ENCODE measurements at regions not wholly inside any gene's neighbourhood (a gene's known extent, or its start where the extent isn't known, plus 50 kb on each side); places are given as distances from the start of the nearest gene placed in this dataset.
"Not testable (repeated sequence)": the region's sequence is repeated elsewhere in the genome, so short reads cannot be mapped to it uniquely, and the experiment has no call there.

DNA sequence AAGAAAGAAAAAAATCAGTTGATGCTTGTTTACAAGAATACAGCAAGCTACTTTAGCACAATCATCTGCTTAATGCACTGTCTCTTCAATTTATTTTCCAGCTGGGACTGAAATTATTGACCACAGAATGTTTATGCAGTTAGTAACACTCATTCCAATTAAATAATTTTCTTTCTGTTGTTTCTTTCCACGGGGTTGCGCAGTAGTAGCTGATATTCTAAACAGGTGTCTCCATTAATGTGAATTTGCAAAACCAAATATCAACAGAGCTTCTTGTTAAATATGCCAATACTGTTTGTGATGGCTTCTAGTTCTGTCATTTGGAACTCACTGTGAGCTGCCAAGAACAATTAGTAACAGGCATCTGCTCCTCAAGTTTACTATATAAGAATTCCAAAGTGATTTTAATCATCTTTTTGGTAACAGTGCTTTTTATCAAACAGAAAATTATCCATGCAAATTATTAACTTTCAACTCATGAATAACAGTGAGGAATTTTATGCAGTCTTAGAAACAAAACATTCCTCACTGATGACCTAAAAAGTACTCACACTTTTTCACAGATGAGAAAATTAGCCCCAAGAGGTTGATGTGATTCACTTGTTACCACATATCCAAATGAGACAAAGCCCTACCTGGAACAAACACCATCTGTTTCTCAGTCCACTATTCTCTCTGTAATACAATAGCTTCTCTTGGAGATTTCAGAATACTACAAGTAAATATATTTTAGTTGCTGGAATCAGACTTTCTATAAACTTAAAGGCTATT is 567.6 kb upstream of the RGMB start:
- no peak for DNase-seq (ENCODE audit: low read depth in 2 of 2)

DNA sequence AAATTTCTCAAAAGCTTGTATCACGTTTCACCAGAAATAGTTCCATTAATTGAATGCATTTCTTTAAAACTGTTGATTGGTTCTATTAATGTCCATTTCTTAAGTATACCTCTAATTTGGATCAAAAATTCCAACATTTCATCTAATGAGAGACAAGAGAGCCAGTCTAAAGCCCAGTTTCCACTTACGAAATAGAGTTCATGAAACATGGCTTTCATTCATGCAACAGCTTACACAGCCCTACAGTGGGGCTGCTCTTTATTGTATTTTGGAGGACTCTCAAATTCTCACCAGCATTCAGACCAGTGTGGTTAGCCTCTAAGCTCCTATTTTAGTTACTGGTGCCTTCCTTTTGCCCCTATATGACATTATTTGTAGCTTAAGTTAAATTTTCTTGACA is 566.9 kb upstream of the RGMB start:
- no peak for DNase-seq (ENCODE audit: low read depth in 2 of 2)

DNA sequence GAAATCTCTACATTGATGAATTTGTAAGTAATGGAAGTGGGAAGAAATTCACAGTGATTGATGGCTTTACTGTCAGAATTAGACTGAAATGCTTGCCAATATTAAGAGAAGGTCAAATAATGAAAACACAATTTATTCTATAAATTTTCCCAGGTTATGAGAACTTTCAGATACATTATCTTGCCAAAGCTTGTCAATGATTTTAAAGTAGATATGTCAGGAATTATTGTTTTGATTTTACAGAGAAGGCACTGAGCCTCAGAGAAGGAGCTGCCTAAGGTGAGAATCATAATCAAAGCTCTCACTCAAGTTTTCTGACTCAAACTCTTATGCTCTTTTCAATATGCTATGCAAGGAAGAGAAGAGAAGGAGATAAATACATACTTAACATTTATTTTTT is 564.0 kb upstream of the RGMB start:
- no peak for DNase-seq (ENCODE audit: low read depth in 2 of 2)

DNA sequence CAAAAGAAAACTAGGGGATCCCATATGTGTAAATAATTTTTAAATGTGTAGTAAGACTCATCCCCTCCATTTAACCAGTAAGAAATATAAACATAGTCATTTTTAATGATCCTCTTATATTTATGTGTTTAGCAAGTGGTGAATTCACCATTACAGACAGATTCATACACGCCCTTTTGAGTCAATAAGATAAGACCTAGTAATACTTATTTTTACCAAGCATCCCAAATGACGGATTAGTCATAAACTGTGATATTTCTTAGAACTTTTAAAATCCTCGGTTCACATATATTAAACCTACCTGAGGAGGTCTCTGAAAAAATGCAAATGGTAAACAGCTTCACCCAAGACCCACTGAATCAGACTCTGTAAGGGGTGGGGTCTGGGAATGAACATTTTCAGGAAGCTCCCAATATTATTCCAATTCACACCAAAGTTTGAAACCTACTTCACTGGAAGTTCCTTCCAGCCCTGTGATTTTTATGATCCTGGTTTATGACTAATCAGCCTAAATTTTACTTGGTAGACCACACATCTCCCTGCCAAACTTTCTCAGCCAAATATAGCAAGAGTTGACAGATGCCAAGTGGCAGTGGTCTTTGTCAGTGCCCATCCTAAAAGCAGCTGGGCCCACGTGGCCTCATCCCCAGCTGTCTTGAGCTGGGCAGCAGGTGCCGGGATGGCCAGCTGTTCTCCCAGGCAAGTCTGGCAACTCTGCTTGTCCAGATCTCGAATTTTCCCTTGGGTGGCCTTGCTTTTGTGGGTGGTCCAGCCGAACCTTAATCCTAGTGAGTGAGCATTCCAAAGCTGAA is 559.0 kb upstream of the RGMB start:
- DNase-seq (ENCODE audit: low read depth in 2 of 2), result no peak

DNA sequence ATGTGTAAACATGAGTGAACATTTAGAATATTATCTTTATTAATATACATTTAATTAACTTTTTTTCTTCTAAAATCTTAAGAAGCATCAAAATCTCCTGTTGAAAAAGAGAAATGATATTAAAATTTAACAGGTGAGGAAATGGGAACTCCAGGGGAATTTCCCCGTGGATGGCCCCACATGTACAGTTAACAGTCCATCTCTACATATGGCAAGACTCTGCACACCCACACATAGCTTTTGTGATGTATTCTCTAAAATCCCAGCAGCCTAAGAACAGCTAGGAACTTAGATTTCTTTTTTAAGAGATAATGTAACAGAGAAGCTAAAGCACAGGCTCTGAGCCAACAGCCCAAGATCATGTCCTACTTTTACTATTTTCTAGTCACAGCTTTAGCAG is 556.3 kb upstream of the RGMB start:
- no peak for DNase-seq (ENCODE audit: low read depth in 2 of 2)

DNA sequence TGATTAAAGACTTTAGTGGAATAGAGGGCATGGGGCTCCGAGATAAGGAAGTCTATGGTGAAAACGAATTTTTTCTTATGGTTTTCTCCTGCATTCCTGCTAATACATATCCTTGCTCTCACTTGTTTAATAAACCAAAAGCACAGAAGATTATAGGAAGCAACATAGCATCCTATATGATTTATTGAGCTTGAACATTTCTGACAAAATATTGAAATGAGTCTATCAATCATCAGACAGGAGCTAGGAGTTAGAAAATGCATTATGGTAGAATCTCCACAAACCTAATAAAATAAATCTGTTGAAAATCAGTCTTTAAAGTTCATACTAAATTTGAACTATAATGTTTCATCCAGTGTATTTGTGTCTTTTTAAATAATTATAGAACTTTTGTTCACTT is 554.6 kb upstream of the RGMB start:
- no peak for DNase-seq (ENCODE audit: low read depth in 2 of 2)

DNA sequence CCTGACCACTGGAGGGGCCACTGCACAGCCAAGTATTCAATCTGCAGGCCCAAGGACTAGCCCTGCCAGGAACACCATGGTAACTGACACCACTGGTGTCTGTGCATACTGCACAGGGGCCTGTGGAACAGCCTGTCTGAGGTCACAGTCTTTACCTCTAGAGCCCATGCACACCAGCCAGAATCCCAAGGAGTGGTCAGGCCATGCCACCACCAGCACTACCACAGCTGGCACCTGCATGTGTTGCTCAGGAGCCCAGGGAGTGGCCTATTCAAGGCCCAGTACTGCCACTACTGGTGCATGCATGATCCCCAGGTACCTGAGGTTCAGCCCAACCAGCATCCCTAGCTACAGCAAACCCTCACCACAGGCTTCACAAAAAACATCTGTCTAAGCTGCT is 546.0 kb upstream of the RGMB start:
- DNase-seq (ENCODE audit: low read depth in 2 of 2), result no peak

DNA sequence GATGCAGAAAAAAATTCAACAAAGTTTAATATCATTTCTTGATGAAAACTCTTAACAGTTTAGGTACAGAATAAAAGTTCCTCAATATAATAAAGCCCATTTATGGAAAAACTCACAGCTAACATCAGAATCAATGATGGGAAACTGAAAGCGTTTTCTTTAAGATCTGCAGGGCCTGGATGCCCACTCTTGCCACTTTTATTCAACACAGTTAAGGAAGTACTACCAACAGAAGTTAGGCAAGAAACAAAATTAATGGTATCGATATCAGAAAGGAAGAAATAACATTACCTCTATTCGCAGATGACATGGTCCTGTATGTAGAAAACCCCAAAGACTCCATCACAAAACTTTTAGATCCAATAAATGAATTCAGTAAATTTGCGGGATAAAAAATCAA is 542.4 kb upstream of the RGMB start:
- no peak for DNase-seq (ENCODE audit: low read depth in 2 of 2)

DNA sequence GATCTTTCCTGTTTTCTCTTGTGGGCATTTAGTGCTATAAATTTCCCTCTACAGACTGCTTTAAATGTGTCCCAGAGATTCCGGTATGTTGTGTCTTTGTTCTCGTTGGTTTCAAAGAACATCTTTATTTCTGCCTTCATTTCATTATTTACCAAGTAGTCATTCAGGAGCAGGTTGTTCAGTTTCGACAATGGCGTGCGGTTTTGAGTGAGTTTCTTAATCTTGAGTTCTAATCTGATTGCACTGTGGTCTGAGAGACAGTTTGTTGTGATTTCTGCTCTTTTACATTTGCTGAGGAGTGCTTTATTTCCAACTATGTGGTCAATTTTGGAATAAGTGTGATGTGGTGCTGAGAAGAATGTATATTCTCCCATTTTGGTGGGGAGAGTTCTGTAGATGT is 535.7 kb upstream of the RGMB start:
- not testable (repeated sequence) for DNase-seq (ENCODE audit: low read depth in 2 of 2)

DNA sequence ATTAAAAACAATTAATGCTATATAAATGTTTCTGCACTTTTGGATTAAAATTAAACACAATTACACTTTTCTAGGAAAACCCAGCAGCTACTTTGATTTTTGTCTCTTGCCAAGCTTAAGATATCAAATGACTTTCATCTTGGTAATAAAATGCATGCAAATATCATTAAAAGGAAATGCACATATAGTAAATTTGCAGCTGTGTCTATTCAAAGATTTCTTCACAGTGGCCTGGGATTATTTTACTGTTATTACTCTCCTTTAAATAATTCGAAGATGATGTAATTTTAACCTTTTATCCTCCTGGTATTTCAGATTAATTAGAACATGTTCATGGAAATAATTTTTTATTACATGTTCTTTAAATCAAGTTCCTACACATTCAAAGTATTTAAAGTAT is 529.5 kb upstream of the RGMB start:
- DNase-seq (ENCODE audit: low read depth in 2 of 2), result no peak

DNA sequence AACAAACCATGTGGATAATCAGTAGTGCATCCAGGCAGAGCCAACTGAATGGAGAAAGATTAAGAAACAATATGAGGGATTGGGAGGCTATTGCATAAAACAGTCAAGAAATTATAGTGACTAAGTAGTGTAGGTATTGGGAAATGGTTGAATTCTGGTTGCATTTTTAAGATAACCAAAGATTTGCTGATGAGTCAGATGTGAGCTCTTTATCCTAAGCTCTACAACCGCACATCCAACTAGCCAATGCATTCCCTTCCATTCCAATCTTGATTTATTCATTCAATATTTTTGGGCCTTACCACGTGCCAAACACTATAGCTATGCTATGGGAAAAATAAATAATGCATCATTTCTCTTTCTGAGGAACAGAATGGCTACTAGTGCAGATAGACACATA is 524.5 kb upstream of the RGMB start:
- DNase-seq (ENCODE audit: low read depth in 2 of 2), result no peak

DNA sequence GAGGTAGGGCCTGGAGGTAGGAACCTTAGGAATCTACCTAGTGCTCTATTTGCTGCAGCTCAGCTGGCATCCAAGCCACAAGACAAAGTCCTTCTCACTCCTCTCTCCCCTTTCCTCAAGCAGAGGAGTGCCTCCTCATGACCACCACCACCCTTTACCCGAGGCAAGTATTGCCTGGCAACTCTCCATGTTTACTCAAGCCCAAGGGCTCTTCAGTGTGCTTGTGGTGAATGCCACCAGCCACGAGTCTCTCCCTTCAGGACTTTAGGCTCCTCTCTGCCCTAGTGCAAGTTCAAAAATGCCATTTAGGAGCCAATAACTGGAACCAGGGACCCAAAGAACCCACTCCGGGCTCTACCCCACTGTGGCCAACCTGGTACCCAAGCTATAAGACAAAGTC is 514.5 kb upstream of the RGMB start:
- no peak for DNase-seq (ENCODE audit: low read depth in 2 of 2)

DNA sequence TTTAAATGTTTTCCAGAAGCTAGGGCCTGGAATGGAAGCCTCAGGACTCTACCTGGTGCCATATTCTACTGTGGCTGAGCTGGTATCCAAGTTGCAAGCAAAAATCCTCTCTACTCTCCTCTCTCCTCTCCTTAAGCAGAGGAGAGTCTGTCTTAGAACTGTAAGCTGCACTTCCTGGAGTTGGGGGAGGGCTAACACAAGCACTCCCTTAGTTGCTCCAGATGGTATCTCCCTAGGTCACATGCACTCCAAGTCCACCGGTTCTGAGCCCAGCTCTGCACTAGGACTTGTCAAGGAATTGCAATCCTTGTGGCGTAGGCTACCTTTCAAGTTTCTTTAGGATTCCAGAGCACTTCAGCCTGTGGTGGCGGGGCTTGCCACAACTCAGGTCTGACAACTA is 513.9 kb upstream of the RGMB start:
- no peak for DNase-seq (ENCODE audit: low read depth in 2 of 2)

DNA sequence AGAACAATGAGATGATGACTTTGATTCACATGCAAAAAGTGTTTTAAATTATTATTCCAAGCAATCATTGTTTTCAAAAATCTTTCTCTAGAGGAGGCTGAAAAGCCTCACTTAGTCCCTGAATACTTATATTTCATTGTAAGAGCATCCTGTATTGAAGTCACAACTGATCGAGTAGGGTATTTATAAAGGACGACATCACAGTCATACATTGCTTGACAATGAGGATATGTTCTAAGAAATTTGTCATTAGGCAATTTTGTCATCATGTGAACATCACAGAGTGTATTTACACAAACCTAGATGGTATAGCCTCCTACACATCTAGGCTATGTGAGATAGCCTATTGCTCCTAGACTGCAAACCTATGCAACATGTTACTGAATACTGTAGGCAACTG is 510.4 kb upstream of the RGMB start:
- no peak for DNase-seq (ENCODE audit: low read depth in 2 of 2)

DNA sequence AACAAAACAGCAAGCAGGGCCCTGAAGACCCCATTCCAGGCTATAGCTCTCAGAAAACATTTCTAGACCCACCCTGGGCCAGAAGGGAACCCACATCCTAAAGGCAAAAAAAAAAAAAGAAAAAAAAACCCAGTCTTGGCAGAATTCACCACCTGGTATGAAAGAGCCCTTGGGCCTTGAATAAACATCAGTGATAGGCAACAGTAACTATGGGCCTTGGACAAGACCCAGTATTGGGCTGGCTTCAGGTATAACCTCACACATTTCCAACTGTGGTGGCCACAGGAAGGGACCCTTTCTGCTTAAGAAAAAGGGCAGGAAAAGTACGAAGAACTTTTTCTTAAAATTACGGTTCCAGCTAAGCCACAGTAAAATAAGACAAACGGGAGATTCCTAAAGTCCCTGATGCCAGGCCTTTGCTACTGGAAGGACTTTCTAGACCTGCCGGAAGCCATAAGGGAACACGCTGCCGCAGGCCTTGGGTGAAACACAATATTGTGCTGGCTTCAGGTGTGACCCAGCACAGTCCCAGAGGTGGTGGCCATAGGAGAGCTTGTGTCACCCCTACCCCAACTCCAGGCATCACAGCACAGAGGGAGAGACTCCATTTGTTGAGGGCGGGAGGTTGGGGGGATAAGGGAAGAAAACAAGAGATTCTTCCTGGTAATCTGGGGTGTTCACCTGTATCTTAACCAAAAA is 505.2 kb upstream of the RGMB start:
- DNase-seq (ENCODE audit: low read depth in 2 of 2), result no peak

DNA sequence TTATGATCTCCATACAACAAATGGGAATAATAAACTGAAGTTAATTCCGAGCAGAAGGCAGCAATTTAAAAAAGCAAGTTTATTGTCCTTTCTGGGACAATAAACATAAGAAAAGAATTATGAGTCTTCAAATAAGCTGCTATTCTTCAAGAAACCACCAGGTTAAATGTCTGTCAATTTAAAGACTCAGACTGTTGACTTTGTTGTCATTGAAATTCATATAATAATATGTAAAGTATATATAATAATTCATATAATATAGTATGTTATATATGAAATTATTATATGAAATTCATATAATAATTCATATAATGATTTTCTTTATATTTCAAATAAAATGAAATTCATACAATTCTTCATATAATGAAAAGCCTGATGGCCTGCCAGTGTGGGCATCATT is 497.5 kb upstream of the RGMB start:
- no peak for DNase-seq (ENCODE audit: low read depth in 2 of 2)

DNA sequence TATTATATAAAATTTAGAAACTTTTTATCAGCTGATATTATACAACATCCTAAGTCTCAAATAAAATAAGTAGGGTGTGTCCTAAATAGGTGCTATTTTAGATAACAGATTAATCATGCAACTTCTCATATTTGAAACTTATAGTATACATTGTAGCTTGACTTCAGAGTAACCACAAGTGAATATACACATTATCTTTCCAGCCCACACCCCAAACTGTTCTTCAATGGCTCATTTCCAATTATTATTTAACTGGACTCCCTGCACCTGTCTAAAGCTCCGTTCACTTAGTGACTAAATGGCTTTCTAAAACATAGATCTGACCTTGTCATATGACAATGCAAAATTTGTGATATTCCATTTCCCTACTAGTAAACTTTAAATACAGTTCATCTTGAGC is 490.9 kb upstream of the RGMB start:
- DNase-seq (ENCODE audit: low read depth in 2 of 2), result no peak

DNA sequence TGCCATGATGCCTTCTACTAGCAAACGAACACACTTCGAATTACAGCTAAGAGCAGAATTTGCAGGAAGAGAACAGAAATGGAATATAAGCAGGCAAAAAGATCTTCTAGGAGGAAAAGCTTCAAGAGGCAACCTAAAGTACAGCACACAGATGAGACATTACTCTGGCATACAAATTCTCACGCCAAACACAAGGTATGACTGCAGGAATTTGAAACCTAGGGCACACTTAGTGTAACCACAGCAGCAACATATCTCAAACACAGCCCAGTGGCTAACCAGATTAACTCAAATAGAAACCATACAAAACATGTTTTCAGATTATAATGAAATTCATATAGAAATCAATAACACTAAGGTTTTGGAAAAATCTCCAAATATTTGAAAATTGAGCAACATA is 481.0 kb upstream of the RGMB start:
- no peak for DNase-seq (ENCODE audit: low read depth in 2 of 2)

DNA sequence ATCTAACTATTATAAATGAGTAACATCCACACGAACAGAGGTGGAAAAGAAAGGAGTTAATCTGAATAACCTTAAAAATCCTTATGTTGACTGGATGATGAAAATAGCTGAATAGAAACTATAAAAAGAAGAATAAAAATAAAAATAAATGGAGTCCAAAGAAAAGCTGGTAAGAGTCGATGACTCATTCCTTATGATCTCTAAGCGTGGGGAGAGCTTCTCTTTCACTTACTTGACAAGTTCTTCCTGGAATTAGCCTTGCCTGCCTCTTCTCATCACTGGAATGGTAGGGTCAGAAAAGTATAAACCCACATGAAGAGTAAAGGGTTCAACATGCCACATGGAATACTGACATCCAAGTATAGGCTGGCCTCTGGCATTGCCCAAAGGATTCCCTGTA is 477.0 kb upstream of the RGMB start:
- no peak for DNase-seq (ENCODE audit: low read depth in 2 of 2)

DNA sequence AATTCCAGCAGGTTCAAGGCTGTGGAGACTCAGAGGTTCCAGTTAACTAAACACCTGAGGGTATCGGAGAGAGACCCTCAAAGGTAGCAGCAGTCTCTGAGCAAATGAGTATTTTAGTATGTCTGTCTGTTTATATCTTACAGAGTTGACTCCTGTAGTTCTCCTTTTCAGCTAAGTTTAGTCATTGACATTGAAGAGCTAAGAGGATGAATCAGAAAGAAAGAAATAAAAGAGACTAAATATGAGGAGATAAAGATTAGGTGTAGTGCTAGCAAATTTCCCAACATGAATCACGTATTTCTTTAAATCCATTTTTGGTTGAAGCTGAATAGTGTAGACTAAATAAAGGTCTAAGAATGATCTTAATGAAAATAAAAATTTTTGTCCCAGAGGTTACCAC is 474.0 kb upstream of the RGMB start:
- no peak for DNase-seq (ENCODE audit: low read depth in 2 of 2)

DNA sequence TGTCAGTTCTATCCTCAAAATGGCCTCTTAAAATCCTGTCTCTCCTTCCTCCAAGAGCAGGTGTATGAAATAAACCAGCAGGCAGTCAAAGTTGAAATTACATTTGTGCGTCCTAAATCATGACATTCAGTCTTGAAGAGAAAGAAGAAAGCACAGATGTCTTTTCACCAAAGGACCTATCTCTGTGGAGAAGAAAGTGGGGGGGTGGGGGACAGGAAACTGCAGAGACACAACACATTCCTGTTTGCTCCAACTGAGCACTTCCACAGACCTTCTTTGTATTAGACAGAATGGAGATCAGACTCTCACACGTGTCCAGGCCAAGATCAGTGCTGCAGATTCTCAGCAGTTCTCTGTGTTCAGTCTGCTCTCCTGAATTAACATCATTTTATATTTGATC is 471.9 kb upstream of the RGMB start:
- no peak for DNase-seq (ENCODE audit: low read depth in 2 of 2)

DNA sequence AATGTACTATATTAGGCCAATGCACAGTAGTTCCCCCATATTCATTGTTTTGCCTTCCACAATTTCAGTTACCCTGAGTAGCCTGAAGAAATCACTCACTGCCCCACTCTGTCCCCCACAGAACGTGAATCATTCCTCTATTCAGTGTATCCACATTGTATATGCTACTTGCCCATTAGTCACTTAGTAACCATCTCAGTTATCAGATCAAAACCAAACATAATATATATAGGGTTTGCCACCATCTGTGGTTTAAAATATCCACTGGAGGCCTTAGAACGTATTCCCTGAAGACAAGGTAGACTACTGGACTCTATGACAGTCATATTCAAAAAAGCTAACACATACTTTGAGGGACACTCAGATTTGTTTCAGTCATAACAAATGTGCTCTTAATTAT is 465.7 kb upstream of the RGMB start:
- DNase-seq (ENCODE audit: low read depth in 2 of 2), result no peak

DNA sequence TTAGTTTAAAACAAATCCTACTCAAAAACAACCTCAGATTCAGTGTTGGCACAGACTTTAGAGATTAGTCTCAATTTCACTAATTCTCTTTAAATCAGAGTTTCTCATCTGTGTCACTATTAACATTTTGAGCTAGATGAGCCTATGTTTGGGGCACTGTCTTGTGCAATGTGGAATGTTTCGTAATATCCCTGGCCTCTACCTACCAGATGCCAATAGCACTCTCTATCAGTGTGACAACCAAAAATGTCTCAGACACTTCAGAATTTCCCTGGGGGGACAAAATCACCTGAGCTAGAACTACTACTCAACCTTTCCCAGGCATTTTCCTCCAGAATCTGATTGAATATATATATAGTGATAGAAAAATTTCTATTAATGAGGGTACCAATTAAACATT is 465.2 kb upstream of the RGMB start:
- no peak for DNase-seq (ENCODE audit: low read depth in 2 of 2)
